Panc1 (cell line): ENCODE measurements at regions not wholly inside any gene's neighbourhood (a gene's known extent, or its start where the extent isn't known, plus 50 kb on each side); places are given as distances from the start of the nearest gene placed in this dataset.

Experiments used
- ATAC-seq: fragments of 200-7000 bp; cut with Tn5 transposase; 2 replicates; pipeline ENCODE4 v1.9.1; 2020; ENCODE audit warnings: mild to moderate bottlenecking, moderate library complexity
- BruUV-seq: library from RNA; stranded (reverse); fragments of 400-500 nt; replicated peaks from 2 replicates; lab custom pipeline; 2021; lab: Mats Ljungman, UMichigan
- CTCF ChIA-PET: fragments of 300-600 bp; sonication (Branson Sonifier 250); formaldehyde crosslinking; loops from one replicate; lab custom pipeline; 2022; ENCODE audit warnings: antibody characterized with exemption; lab: Charles Lee
- POLR2A ChIA-PET: fragments of 300-600 bp; sonication (Branson Sonifier 250); formaldehyde crosslinking; loops from one replicate; lab custom pipeline; 2022; ENCODE audit warnings: antibody characterized with exemption; lab: Charles Lee
- DNase-seq: peaks from one replicate; pipeline ENCODE4 v3.0.0-alpha.2; 2010; ENCODE audit warnings: low read depth, low spot score
- H3K27ac ChIP-seq: 2 replicates; pipeline ENCODE4 v1.5.1; 2011; ENCODE audit warnings: mild to moderate bottlenecking, low read length, inconsistent platforms
- H3K27me3 ChIP-seq: fragments of 200-500 bp; sonication (Bioruptor generic); 2 replicates; pipeline ENCODE4 v1.6.0; 2014; ENCODE audit warnings: low read length, inconsistent platforms; ENCODE audit not compliant: control insufficient read depth, insufficient read depth
- H3K36me3 ChIP-seq: fragments of 200-500 bp; sonication (Bioruptor generic); 2 replicates; pipeline ENCODE4 v1.5.1; 2014; ENCODE audit warnings: inconsistent platforms, mild to moderate bottlenecking, low read length, moderate library complexity; ENCODE audit not compliant: control insufficient read depth, insufficient read depth
- H3K4me1 ChIP-seq: 2 replicates; pipeline ENCODE4 v1.5.1; 2011; ENCODE audit warnings: inconsistent platforms, mild to moderate bottlenecking, low read length, moderate library complexity; ENCODE audit not compliant: control insufficient read depth, insufficient read depth
- H3K4me3 ChIP-seq, 2 experiments: 2 replicates each; pipeline ENCODE4 v1.5.1; 2011 to 2012; ENCODE audit warnings: low read depth in 2 of 2, low read length in 2 of 2, mild to moderate bottlenecking in 2 of 2, inconsistent platforms in 1 of 2, moderate library complexity in 1 of 2
- H3K9me3 ChIP-seq: fragments of 200-500 bp; sonication (Bioruptor generic); 2 replicates; pipeline ENCODE4 v1.5.1; 2014; ENCODE audit warnings: low read depth, mild to moderate bottlenecking, inconsistent platforms, low read length, moderate library complexity; ENCODE audit not compliant: control insufficient read depth, insufficient read depth
- POLR2AphosphoS5 ChIP-seq: IDR thresholded peaks from 2 replicates; pipeline ENCODE4 v1.6.1; 2012; ENCODE audit warnings: mild to moderate bottlenecking, low read depth, low read length, moderate library complexity
- REST ChIP-seq, 2 experiments: IDR thresholded peaks; 2 replicates each; pipeline ENCODE4 v1.6.1; 2011 to 2012; ENCODE audit warnings: low read depth in 2 of 2, control low read depth in 1 of 2, low read length in 1 of 2, mild to moderate bottlenecking in 1 of 2, moderate library complexity in 1 of 2; ENCODE audit not compliant: insufficient read depth in 1 of 2
- SIN3A ChIP-seq: IDR thresholded peaks from 2 replicates; pipeline ENCODE4 v1.6.1; 2012; ENCODE audit warnings: low read depth, mild to moderate bottlenecking, low read length, moderate library complexity, borderline replicate concordance; ENCODE audit not compliant: insufficient read depth
- TCF7L2 ChIP-seq: IDR thresholded peaks from 2 replicates; pipeline ENCODE4 v1.6.1; 2011; ENCODE audit warnings: mild to moderate bottlenecking, low read depth, low read length, inconsistent platforms
- in situ Hi-C: cut with HindIII; loops from 2 replicates; pipeline ENCODE4 v1.10.0; 2016; ENCODE audit warnings: low sequenced_read_pairs, low pct_unique_long_range_greater_than_20kb
- intact Hi-C: fragments of 100-400 bp; cut with micrococcal nuclease; formaldehyde crosslinking; loops from one replicate; pipeline ENCODE4 v1.10.0; 2022; ENCODE audit not compliant: unreplicated experiment
- TF ChIP-seq, protein P1 (sequence below): fragments of 450-650 bp; IDR thresholded peaks from 2 replicates; pipeline ENCODE4 v1.5.1; 2017; ENCODE audit warnings: mild to moderate bottlenecking

GRCh38 chr14:30820674-30821073 is 53.7 kb upstream of the COCH start:
- Histone ChIP-seq H3K27me3 (no peaks in the 10 kb centered on the region), H3K27ac (no peak overlapping the region), H3K36me3 (no peaks in the 10 kb centered on the region), H3K4me1 (no peaks in the 10 kb centered on the region), H3K4me3 (no peak overlapping the region), H3K9me3 (no peaks in the 10 kb centered on the region)
- intact Hi-C loops: no loop called here
- ATAC-seq (no peak), DNase-seq (no peak)
- CTCF ChIA-PET: no interaction called here
- in situ Hi-C loops: no loop called here
- no peak for TF ChIP-seq SIN3A
- no peak for TF ChIP-seq REST (IDR thresholded peaks at IDR 0.05; ENCODE audit: insufficient read depth in 1 of 2, low read depth in 2 of 2, low read length in 1 of 2)
- no peak for TF ChIP-seq TCF7L2
- TF ChIP-seq, protein P1, sequence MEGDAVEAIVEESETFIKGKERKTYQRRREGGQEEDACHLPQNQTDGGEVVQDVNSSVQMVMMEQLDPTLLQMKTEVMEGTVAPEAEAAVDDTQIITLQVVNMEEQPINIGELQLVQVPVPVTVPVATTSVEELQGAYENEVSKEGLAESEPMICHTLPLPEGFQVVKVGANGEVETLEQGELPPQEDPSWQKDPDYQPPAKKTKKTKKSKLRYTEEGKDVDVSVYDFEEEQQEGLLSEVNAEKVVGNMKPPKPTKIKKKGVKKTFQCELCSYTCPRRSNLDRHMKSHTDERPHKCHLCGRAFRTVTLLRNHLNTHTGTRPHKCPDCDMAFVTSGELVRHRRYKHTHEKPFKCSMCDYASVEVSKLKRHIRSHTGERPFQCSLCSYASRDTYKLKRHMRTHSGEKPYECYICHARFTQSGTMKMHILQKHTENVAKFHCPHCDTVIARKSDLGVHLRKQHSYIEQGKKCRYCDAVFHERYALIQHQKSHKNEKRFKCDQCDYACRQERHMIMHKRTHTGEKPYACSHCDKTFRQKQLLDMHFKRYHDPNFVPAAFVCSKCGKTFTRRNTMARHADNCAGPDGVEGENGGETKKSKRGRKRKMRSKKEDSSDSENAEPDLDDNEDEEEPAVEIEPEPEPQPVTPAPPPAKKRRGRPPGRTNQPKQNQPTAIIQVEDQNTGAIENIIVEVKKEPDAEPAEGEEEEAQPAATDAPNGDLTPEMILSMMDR: no peak
- TF ChIP-seq POLR2AphosphoS5: no peak
- POLR2A ChIA-PET: no interaction called here
- no TSS peak for BruUV-seq

DNA sequence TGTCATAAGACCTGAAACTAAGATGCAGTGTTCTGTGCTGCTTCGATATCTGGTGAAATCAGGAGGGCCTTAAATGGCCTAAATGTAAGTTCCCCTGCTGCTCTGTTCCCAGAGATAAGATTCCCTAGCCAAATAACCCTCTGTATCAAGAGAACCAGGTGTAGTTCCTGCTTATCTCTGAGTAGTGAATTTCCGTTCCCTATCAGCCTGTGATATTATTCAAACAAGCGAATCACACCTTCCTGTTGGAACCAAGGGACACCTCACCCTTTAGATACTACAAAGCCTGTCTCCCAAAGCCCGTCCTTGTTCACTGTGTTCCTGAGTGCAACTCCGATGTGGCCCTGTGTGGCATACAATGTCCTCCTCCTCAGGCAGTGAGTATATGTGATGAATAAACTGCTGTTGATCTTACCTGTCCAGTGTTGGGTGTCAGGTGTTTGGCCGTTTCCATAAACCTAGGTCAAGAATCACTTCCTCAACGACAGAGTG is 52.2 kb upstream of the COCH start:
- no TSS peak for BruUV-seq
- POLR2A ChIA-PET: no interaction called here
- Histone ChIP-seq H3K9me3 (no peaks in the 10 kb centered on the region), H3K36me3 (no peaks in the 10 kb centered on the region), H3K4me3 (no peak overlapping the region), H3K27ac (no peak overlapping the region), H3K4me1 (no peaks in the 10 kb centered on the region), H3K27me3 (no peaks in the 10 kb centered on the region)
- ATAC-seq (no peak), DNase-seq (no peak)
- intact Hi-C loops (no loop called here), in situ Hi-C loops (no loop called here)
- CTCF ChIA-PET: no interaction called here
- TF ChIP-seq SIN3A (no peak), REST (IDR thresholded peaks at IDR 0.05; ENCODE audit: insufficient read depth in 1 of 2, low read depth in 2 of 2, low read length in 1 of 2) (no peak), POLR2AphosphoS5 (no peak), TCF7L2 (no peak)
- TF ChIP-seq, protein P1: no peak
